ENCODE measurements at regions not wholly inside any gene's neighbourhood (a gene's known extent, or its start where the extent isn't known, plus 50 kb on each side); places are given as distances from the start of the nearest gene placed in this dataset.

- Histone ChIP-seq H3K4me1 (no peaks in the 10 kb centered on the region), H3K9me3 (peaks cover 44% of the 10 kb centered on the region), H3K36me3 (no peaks in the 10 kb centered on the region), H3K27me3 (ENCODE audit: low read depth) (no peaks in the 10 kb centered on the region), H3K27ac (no peak overlapping the region), H3K4me3 (no peak overlapping the region)
- no peak for TF ChIP-seq CTCF (IDR thresholded peaks at IDR 0.05)
- ATAC-seq = no peak
- DNase-seq = no peak
- intact Hi-C loops (cut with DNase I) = no loop called here
These were observed 585.7 kb upstream of the FANCL start for GRCh38 chr2:58826795-58827194.

GRCh38 chr2:58812771-58813344 lies 571.7 kb upstream of the FANCL start:
- Histone ChIP-seq H3K9me3 (no peaks in the 10 kb centered on the region), H3K27ac (no peak overlapping the region), H3K4me1 (no peaks in the 10 kb centered on the region), H3K27me3 (ENCODE audit: low read depth) (no peaks in the 10 kb centered on the region), H3K36me3 (no peaks in the 10 kb centered on the region), H3K4me3 (no peak overlapping the region)
- intact Hi-C loops (cut with DNase I) = no loop called here
- DNase-seq = no peak
- ATAC-seq = no peak
- no peak for TF ChIP-seq CTCF (IDR thresholded peaks at IDR 0.05)

- no peaks in the 10 kb centered on the region for H3K36me3 ChIP-seq
- H3K4me3 ChIP-seq = no peak overlapping the region
- no peaks in the 10 kb centered on the region for H3K9me3 ChIP-seq
- no peak for TF ChIP-seq CTCF (IDR thresholded peaks at IDR 0.05)
- DNase-seq = no peak
- intact Hi-C loops (cut with DNase I) = no loop called here
- H3K4me1 ChIP-seq = no peaks in the 10 kb centered on the region
- H3K27me3 ChIP-seq (ENCODE audit: low read depth) = no peaks in the 10 kb centered on the region
- ATAC-seq = no peak
- no peak overlapping the region for H3K27ac ChIP-seq
These were observed 564.0 kb upstream of the FANCL start for GRCh38 chr2:58805126-58805525.

GRCh38 chr2:58803192-58803591 lies 562.1 kb upstream of the FANCL start:
- TF ChIP-seq CTCF (IDR thresholded peaks at IDR 0.05) = no peak
- DNase-seq (no peak), ATAC-seq (no peak)
- Histone ChIP-seq H3K27ac (no peak overlapping the region), H3K4me1 (no peaks in the 10 kb centered on the region), H3K36me3 (no peaks in the 10 kb centered on the region), H3K27me3 (ENCODE audit: low read depth) (no peaks in the 10 kb centered on the region), H3K4me3 (no peak overlapping the region), H3K9me3 (no peaks in the 10 kb centered on the region)
- intact Hi-C loops (cut with DNase I) = no loop called here

GRCh38 chr2:58800881-58801280 lies 559.8 kb upstream of the FANCL start:
- ATAC-seq (no peak), DNase-seq (no peak)
- no peaks in the 10 kb centered on the region for H3K4me1 ChIP-seq
- H3K27ac ChIP-seq = no peak overlapping the region
- no peak for TF ChIP-seq CTCF (IDR thresholded peaks at IDR 0.05)
- no peak overlapping the region for H3K4me3 ChIP-seq
- intact Hi-C loops (cut with DNase I) = no loop called here
- no peaks in the 10 kb centered on the region for H3K36me3 ChIP-seq
- H3K9me3 ChIP-seq = no peaks in the 10 kb centered on the region
- no peaks in the 10 kb centered on the region for H3K27me3 ChIP-seq (ENCODE audit: low read depth)
